Lower lobe of right lung (tissue), 2 donors: ENCODE measurements at regions not wholly inside any gene's neighbourhood (a gene's known extent, or its start where the extent isn't known, plus 50 kb on each side); places are given as distances from the start of the nearest gene placed in this dataset.

Experiments used
- ATAC-seq, 2 donors: fragments of 200-7000 bp; cut with Tn5 transposase; one replicate each; pipeline ENCODE4 v1.9.1; 2020 to 2022; ENCODE audit warnings: mild to moderate bottlenecking in 2 of 2, moderate library complexity in 2 of 2
- DNase-seq: peaks from one replicate; pipeline ENCODE4 v3.0.0-alpha.2; 2020
- H3K27ac ChIP-seq: fragments of 200-600 bp; one replicate; pipeline ENCODE4 v1.8.0; 2022
- H3K27me3 ChIP-seq: fragments of 200-600 bp; one replicate; pipeline ENCODE4 v1.8.0; 2022; ENCODE audit warnings: low read depth
- H3K36me3 ChIP-seq: fragments of 200-600 bp; one replicate; pipeline ENCODE4 v1.8.0; 2022; ENCODE audit warnings: mild to moderate bottlenecking
- H3K4me1 ChIP-seq: fragments of 200-600 bp; one replicate; pipeline ENCODE4 v1.8.0; 2022
- H3K4me3 ChIP-seq: fragments of 200-600 bp; one replicate; pipeline ENCODE4 v1.8.0; 2022; ENCODE audit warnings: mild to moderate bottlenecking
- H3K9me3 ChIP-seq: fragments of 200-600 bp; one replicate; pipeline ENCODE4 v1.8.0; 2022
- CTCF ChIP-seq: fragments of 200-600 bp; IDR thresholded peaks from one replicate; pipeline ENCODE4 v1.8.0; 2022; ENCODE audit warnings: antibody characterized with exemption, mild to moderate bottlenecking
- intact Hi-C: fragments of 100-400 bp; cut with DNase I; formaldehyde crosslinking; loops from one replicate; pipeline ENCODE4 v1.11.0; 2022
- donor health status: DM: no; HTN: yes; CAD: no; lungs with severe emphysema.

DNA sequence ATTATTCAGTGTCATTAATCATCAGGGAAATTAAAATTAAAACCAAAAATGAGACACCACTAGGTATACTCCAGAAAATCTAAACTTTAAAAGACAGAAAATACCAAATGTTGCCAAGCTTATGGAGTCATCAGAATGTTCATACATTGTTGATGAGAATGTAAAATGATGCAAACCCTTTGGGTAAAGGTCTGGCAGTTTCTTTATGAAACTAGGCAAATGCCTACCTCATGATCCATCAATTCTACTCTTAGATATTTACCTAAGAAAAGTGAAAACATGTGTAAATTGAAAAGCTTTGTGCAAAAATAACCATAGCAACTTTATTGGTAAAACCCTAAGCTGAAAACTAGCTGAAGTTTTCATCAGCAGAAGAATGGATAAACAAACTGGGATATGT, 329.5 kb upstream of the MEOX2 start:
- no peak for TF ChIP-seq CTCF
- no peak overlapping the region for H3K4me3 ChIP-seq
- ATAC-seq (no peak), DNase-seq (no peak)
- H3K27ac ChIP-seq: no peak overlapping the region
- no peaks in the 10 kb centered on the region for H3K9me3 ChIP-seq
- H3K27me3 ChIP-seq: no peaks in the 10 kb centered on the region
- intact Hi-C loops: no loop called here
- no peaks in the 10 kb centered on the region for H3K36me3 ChIP-seq
- no peaks in the 10 kb centered on the region for H3K4me1 ChIP-seq

- ATAC-seq (no peak), DNase-seq (no peak)
- TF ChIP-seq CTCF: no peak
- Histone ChIP-seq H3K27ac (no peak overlapping the region), H3K36me3 (no peaks in the 10 kb centered on the region), H3K4me3 (no peak overlapping the region), H3K27me3 (no peaks in the 10 kb centered on the region), H3K4me1 (no peaks in the 10 kb centered on the region), H3K9me3 (no peaks in the 10 kb centered on the region)
- intact Hi-C loops: no loop called here
Observed at GRCh38 chr7:16014031-16014430, 327.5 kb upstream of the MEOX2 start.

GRCh38 chr7:16007911-16008310, 321.4 kb upstream of the MEOX2 start:
- Histone ChIP-seq H3K9me3 (no peaks in the 10 kb centered on the region), H3K27me3 (no peaks in the 10 kb centered on the region), H3K4me3 (no peak overlapping the region), H3K27ac (no peak overlapping the region), H3K4me1 (no peaks in the 10 kb centered on the region), H3K36me3 (no peaks in the 10 kb centered on the region)
- no peak for ATAC-seq
- intact Hi-C loops: no loop called here
- no peak for DNase-seq
- no peak for TF ChIP-seq CTCF

GRCh38 chr7:16004702-16005101, 318.2 kb upstream of the MEOX2 start:
- intact Hi-C loops: no loop called here
- Histone ChIP-seq H3K4me3 (no peak overlapping the region), H3K36me3 (no peaks in the 10 kb centered on the region), H3K4me1 (no peaks in the 10 kb centered on the region), H3K9me3 (no peaks in the 10 kb centered on the region), H3K27ac (no peak overlapping the region), H3K27me3 (no peaks in the 10 kb centered on the region)
- DNase-seq (no peak), ATAC-seq (no peak)
- no peak for TF ChIP-seq CTCF

GRCh38 chr7:16001477-16001876, 315.0 kb upstream of the MEOX2 start:
- DNase-seq: no peak
- Histone ChIP-seq H3K27me3 (no peaks in the 10 kb centered on the region), H3K36me3 (no peaks in the 10 kb centered on the region), H3K4me3 (no peak overlapping the region), H3K9me3 (no peaks in the 10 kb centered on the region), H3K4me1 (no peaks in the 10 kb centered on the region), H3K27ac (no peak overlapping the region)
- no peak for ATAC-seq
- no peak for TF ChIP-seq CTCF
- intact Hi-C loops: no loop called here

GRCh38 chr7:15998617-15999016, 312.1 kb upstream of the MEOX2 start:
- Histone ChIP-seq H3K4me3 (no peak overlapping the region), H3K9me3 (no peaks in the 10 kb centered on the region), H3K4me1 (no peaks in the 10 kb centered on the region), H3K36me3 (no peaks in the 10 kb centered on the region), H3K27me3 (no peaks in the 10 kb centered on the region), H3K27ac (no peak overlapping the region)
- DNase-seq (no peak), ATAC-seq (no peak)
- no peak for TF ChIP-seq CTCF
- intact Hi-C loops: no loop called here
